H1 (cell line): ENCODE measurements at regions not wholly inside any gene's neighbourhood (a gene's known extent, or its start where the extent isn't known, plus 50 kb on each side); places are given as distances from the start of the nearest gene placed in this dataset.

Source experiments
- CTCF ChIP-seq, 3 experiments: IDR thresholded peaks; 1 replicate in 2 of 3; 2 replicates in 1 of 3; pipeline versions ENCODE4 v1.5.1 to v1.6.1; 2011; ENCODE audit warnings: low read length in 3 of 3, mild to moderate bottlenecking in 3 of 3, inconsistent platforms in 2 of 3, low read depth in 1 of 3, moderate library complexity in 1 of 3; ENCODE audit not compliant: insufficient read depth in 1 of 3; ENCODE audit errors: control extremely low read depth in 1 of 3
- RXRA ChIP-seq: IDR thresholded peaks from 2 replicates; pipeline ENCODE4 v1.6.1; 2011; ENCODE audit warnings: low read depth, mild to moderate bottlenecking, low read length, moderate library complexity; ENCODE audit not compliant: insufficient read depth

- TF ChIP-seq RXRA (no peak), CTCF (IDR thresholded peaks at IDR 0.05; ENCODE audit: control extremely low read depth in 1 of 3, insufficient read depth in 1 of 3, low read depth in 1 of 3, low read length in 3 of 3) (no peak)
These were observed 452.2 kb downstream of the BCL11B start for GRCh38 chr14:98819867-98820206.
